H9 (cell line): ENCODE measurements at regions not wholly inside any gene's neighbourhood (a gene's known extent, or its start where the extent isn't known, plus 50 kb on each side); places are given as distances from the start of the nearest gene placed in this dataset.

ENCODE experiments used
- DNase-seq: peaks from one replicate; pipeline ENCODE4 v3.0.0-alpha.2; 2017
- H2AFZ ChIP-seq: one replicate; pipeline ENCODE4 v1.6.1; 2013; ENCODE audit warnings: mild to moderate bottlenecking, low read length, control low read depth, moderate library complexity
- H2AK5ac ChIP-seq: 2 replicates; pipeline ENCODE4 v1.6.1; 2013; ENCODE audit warnings: low read length, control low read depth, mixed read lengths; ENCODE audit not compliant: insufficient read length
- H2BK120ac ChIP-seq: one replicate; pipeline ENCODE4 v1.6.1; 2013; ENCODE audit warnings: low read depth, mild to moderate bottlenecking, low read length, control low read depth, inconsistent platforms; ENCODE audit not compliant: poor library complexity, severe bottlenecking
- H2BK12ac ChIP-seq: 2 replicates; pipeline ENCODE4 v1.6.1; 2013; ENCODE audit warnings: low read length, control low read depth, mixed read lengths, low read depth; ENCODE audit not compliant: insufficient read length
- H2BK15ac ChIP-seq: 2 replicates; pipeline ENCODE4 v1.6.1; 2013; ENCODE audit warnings: low read depth, low read length, control low read depth
- H2BK20ac ChIP-seq: one replicate; pipeline ENCODE4 v1.6.1; 2013; ENCODE audit warnings: low read depth, mild to moderate bottlenecking, low read length, control low read depth, inconsistent platforms; ENCODE audit not compliant: poor library complexity, severe bottlenecking
- H2BK5ac ChIP-seq: 2 replicates; pipeline ENCODE4 v1.6.1; 2013; ENCODE audit warnings: low read length, control low read depth, mixed read lengths; ENCODE audit not compliant: insufficient read length
- H3K14ac ChIP-seq: 2 replicates; pipeline ENCODE4 v1.6.1; 2013; ENCODE audit warnings: low read length, control low read depth; ENCODE audit not compliant: insufficient read depth
- H3K18ac ChIP-seq: 2 replicates; pipeline ENCODE4 v1.6.1; 2013; ENCODE audit warnings: low read depth, mild to moderate bottlenecking, mixed read lengths, low read length, control low read depth; ENCODE audit not compliant: insufficient read length
- H3K23ac ChIP-seq: 2 replicates; pipeline ENCODE4 v1.6.1; 2013; ENCODE audit warnings: low read length, control low read depth, mixed read lengths, low read depth; ENCODE audit not compliant: insufficient read length
- H3K23me2 ChIP-seq: 2 replicates; pipeline ENCODE4 v1.6.1; 2013; ENCODE audit warnings: low read depth, mild to moderate bottlenecking, mixed read lengths, low read length, control low read depth; ENCODE audit not compliant: insufficient read length, poor library complexity, severe bottlenecking
- H3K27ac ChIP-seq: 2 replicates; pipeline ENCODE4 v1.5.1; 2013; ENCODE audit warnings: low read length, control low read depth, mixed read lengths, low read depth; ENCODE audit not compliant: insufficient read length
- H3K27me3 ChIP-seq: 2 replicates; pipeline ENCODE4 v1.6.1; 2013; ENCODE audit warnings: low read length, control low read depth, inconsistent platforms; ENCODE audit not compliant: insufficient read depth
- H3K4ac ChIP-seq: 2 replicates; pipeline ENCODE4 v1.6.1; 2013; ENCODE audit warnings: low read depth, mild to moderate bottlenecking, control low read depth, inconsistent platforms, low read length, moderate library complexity
- H3K4me1 ChIP-seq: 2 replicates; pipeline ENCODE4 v1.6.1; 2013; ENCODE audit warnings: low read length, control low read depth, inconsistent platforms; ENCODE audit not compliant: insufficient read depth
- H3K4me2 ChIP-seq: 2 replicates; pipeline ENCODE4 v1.6.1; 2013; ENCODE audit warnings: low read length, control low read depth, mixed read lengths; ENCODE audit not compliant: insufficient read length, insufficient read depth
- H3K56ac ChIP-seq: 2 replicates; pipeline ENCODE4 v1.6.1; 2013; ENCODE audit warnings: low read depth, mild to moderate bottlenecking, mixed read lengths, low read length, control low read depth; ENCODE audit not compliant: insufficient read length
- H3K79me1 ChIP-seq: 2 replicates; pipeline ENCODE4 v1.6.1; 2013; ENCODE audit warnings: low read depth, mild to moderate bottlenecking, moderate library complexity, low read length, control low read depth, inconsistent platforms; ENCODE audit not compliant: insufficient read depth, poor library complexity, severe bottlenecking
- H3K79me2 ChIP-seq: 2 replicates; pipeline ENCODE4 v1.6.1; 2013; ENCODE audit warnings: low read length, control low read depth, inconsistent platforms; ENCODE audit not compliant: insufficient read depth
- H3K9ac ChIP-seq: 2 replicates; pipeline ENCODE4 v1.6.1; 2013; ENCODE audit warnings: low read length, control low read depth, mixed read lengths; ENCODE audit not compliant: insufficient read length; ENCODE audit errors: extremely low read depth
- H3K9me3 ChIP-seq: one replicate; pipeline ENCODE4 v1.6.1; 2013; ENCODE audit warnings: low read depth, low read length, inconsistent platforms; ENCODE audit not compliant: control insufficient read depth
- H3T11ph ChIP-seq: one replicate; pipeline ENCODE4 v1.6.1; 2013; ENCODE audit warnings: mild to moderate bottlenecking, low read length, control low read depth, inconsistent platforms
- H4K20me1 ChIP-seq: one replicate; pipeline ENCODE4 v1.6.1; 2013; ENCODE audit not compliant: control insufficient read depth, insufficient read length, insufficient read depth
- H4K5ac ChIP-seq: 2 replicates; pipeline ENCODE4 v1.6.1; 2013; ENCODE audit warnings: low read depth, mild to moderate bottlenecking, mixed read lengths, low read length, control low read depth; ENCODE audit not compliant: insufficient read length
- H4K8ac ChIP-seq: replicated peaks from 2 replicates; pipeline ENCODE4 v1.6.1; 2013; ENCODE audit warnings: low read length, control low read depth, mixed read lengths, low read depth; ENCODE audit not compliant: insufficient read length
- H4K91ac ChIP-seq: 2 replicates; pipeline ENCODE4 v1.6.1; 2013; ENCODE audit warnings: low read depth, mild to moderate bottlenecking, moderate library complexity, mixed read lengths, low read length, control low read depth; ENCODE audit not compliant: insufficient read length
- H3K27ac Mint-ChIP-seq, 3 experiments: 2 replicates in 2 of 3; 3 replicates in 1 of 3; pipeline ENCODE4 v1.8.0; 2020 to 2021; ENCODE audit warnings: mixed read lengths in 3 of 3, mild to moderate bottlenecking in 1 of 3, moderate library complexity in 1 of 3
- H3K27me3 Mint-ChIP-seq: 2 replicates; pipeline ENCODE4 v1.8.0; 2021; ENCODE audit warnings: low read depth, mild to moderate bottlenecking, moderate library complexity, mixed read lengths
- H3K36me3 Mint-ChIP-seq, 3 experiments: 2 replicates in 2 of 3; 3 replicates in 1 of 3; pipeline ENCODE4 v1.8.0; 2020 to 2021; ENCODE audit warnings: low read depth in 3 of 3, mixed read lengths in 3 of 3; ENCODE audit not compliant: insufficient read depth in 1 of 3
- H3K4me1 Mint-ChIP-seq, 2 experiments: 2 replicates each; pipeline ENCODE4 v1.8.0; 2020; ENCODE audit warnings: mixed read lengths in 2 of 2
- H3K4me3 Mint-ChIP-seq, 2 experiments: 2 replicates in 1 of 2; 3 replicates in 1 of 2; pipeline ENCODE4 v1.8.0; 2020 to 2021; ENCODE audit warnings: mild to moderate bottlenecking in 2 of 2, mixed read lengths in 2 of 2, moderate library complexity in 1 of 2
- H3K9me3 Mint-ChIP-seq, 2 experiments: 2 replicates in 1 of 2; 3 replicates in 1 of 2; pipeline ENCODE4 v1.8.0; 2020; ENCODE audit warnings: mild to moderate bottlenecking in 2 of 2, mixed read lengths in 2 of 2, moderate library complexity in 1 of 2
- WGBS: extraction: QIAGEN DNeasy Blood & Tissue Kit; methylation state at CpG from one replicate; pipeline ENCODE4 v1.1.7; 2013; ENCODE audit warnings: missing lambda C conversion rate, low lambda C conversion rate, mixed read lengths; ENCODE audit not compliant: insufficient read length; ENCODE audit errors: extremely low coverage; 5-methylcytosine and 5-hydroxymethylcytosine counted together
- TF ChIP-seq, protein P1 (sequence below): fragments of 200-600 bp; sonication (generic); conservative IDR thresholded peaks from 3 replicates; pipeline ENCODE4 v1.8.0; 2021; ENCODE audit warnings: antibody characterized with exemption, mild to moderate bottlenecking

DNA sequence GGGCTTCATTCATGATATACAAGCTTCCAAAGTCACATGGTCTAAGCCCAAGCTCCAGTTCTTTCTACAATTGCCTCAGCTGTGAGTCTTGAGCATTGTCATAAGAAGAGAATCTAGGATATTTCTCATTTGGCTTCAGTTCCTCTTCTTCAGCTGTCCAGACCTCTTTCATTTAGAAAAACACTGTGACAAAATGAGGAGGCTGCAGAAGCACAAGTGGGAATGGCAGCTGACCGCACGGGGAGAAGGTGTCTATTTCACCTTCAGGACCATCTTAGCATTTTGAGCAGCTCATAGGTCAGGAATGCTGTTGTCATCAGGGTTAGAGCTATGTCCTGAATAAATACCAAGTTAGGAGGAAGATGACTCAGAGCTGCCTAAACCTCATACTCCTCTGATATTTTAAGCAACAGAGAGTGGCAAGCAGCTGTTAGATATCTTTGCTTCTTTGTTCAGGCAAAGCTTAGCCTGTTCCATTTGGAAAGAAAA, 390.1 kb upstream of the CITED2 start:
- Histone ChIP-seq H3K27me3 (no peaks in the 10 kb centered on the region), H3K9ac (no peak overlapping the region), H3K9me3 (no peaks in the 10 kb centered on the region), H4K20me1 (no peaks in the 10 kb centered on the region), H3K79me2 (no peaks in the 10 kb centered on the region), H2BK120ac (no peak overlapping the region), H2BK5ac (no peak overlapping the region), H4K5ac (no peak overlapping the region), H4K91ac (no peak overlapping the region), H3K56ac (no peak overlapping the region), H2BK12ac (no peak overlapping the region), H3K23ac (no peak overlapping the region), H2AFZ (no peak overlapping the region), H3K4ac (no peak overlapping the region), H3K18ac (peak overlapping the region; percentile 27), H3K4me1 (no peaks in the 10 kb centered on the region; the same call in 1 of the 2 replicates), H2BK20ac (no peak overlapping the region), H3T11ph (no peak overlapping the region), H2BK15ac (no peak overlapping the region; the same call in 1 of the 2 replicates), H3K4me2 (no peak overlapping the region), H2AK5ac (no peak overlapping the region), H3K79me1 (no peaks in the 10 kb centered on the region), H3K23me2 (no peaks in the 10 kb centered on the region), H3K27ac (no peak overlapping the region), H4K8ac (no peak overlapping the region), H3K14ac (no peak overlapping the region)
- Mint-ChIP-seq H3K9me3 (no peaks in the 10 kb centered on the region), H3K36me3 (no peaks in the 10 kb centered on the region), H3K4me1 (peaks cover 11 to 17% of the 10 kb centered on the region in 2 experiments), H3K27me3 (no peaks in the 10 kb centered on the region), H3K27ac (no peak overlapping the region), H3K4me3 (no peak overlapping the region)
- DNase-seq, result no peak
- no CpG with 5 or more reads among the region's 2 CpGs for WGBS
- TF ChIP-seq, protein P1, sequence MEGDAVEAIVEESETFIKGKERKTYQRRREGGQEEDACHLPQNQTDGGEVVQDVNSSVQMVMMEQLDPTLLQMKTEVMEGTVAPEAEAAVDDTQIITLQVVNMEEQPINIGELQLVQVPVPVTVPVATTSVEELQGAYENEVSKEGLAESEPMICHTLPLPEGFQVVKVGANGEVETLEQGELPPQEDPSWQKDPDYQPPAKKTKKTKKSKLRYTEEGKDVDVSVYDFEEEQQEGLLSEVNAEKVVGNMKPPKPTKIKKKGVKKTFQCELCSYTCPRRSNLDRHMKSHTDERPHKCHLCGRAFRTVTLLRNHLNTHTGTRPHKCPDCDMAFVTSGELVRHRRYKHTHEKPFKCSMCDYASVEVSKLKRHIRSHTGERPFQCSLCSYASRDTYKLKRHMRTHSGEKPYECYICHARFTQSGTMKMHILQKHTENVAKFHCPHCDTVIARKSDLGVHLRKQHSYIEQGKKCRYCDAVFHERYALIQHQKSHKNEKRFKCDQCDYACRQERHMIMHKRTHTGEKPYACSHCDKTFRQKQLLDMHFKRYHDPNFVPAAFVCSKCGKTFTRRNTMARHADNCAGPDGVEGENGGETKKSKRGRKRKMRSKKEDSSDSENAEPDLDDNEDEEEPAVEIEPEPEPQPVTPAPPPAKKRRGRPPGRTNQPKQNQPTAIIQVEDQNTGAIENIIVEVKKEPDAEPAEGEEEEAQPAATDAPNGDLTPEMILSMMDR, result no peak
